IMR-90 (cell line): ENCODE measurements at regions not wholly inside any gene's neighbourhood (a gene's known extent, or its start where the extent isn't known, plus 50 kb on each side); places are given as distances from the start of the nearest gene placed in this dataset.

Experiments used
- ATAC-seq: fragments of 200-7000 bp; cut with Tn5 transposase; 2 replicates; pipeline ENCODE4 v1.9.1; 2020; ENCODE audit warnings: low read depth, mild to moderate bottlenecking, moderate library complexity
- BruUV-seq: library from RNA; stranded (reverse); fragments of 400-500 nt; replicated peaks from 2 replicates; lab custom pipeline; 2021; lab: Mats Ljungman, UMichigan
- CTCF ChIA-PET: fragments of 300-600 bp; formaldehyde crosslinking; extraction: SDS; loops from one replicate; lab custom pipeline; 2021; ENCODE audit warnings: antibody characterized with exemption; lab: Yijun Ruan, JAX
- POLR2A ChIA-PET: fragments of 300-600 bp; sonication (Branson Sonifier 250); formaldehyde crosslinking; loops from one replicate; lab custom pipeline; 2022; ENCODE audit warnings: antibody characterized with exemption; ENCODE audit not compliant: unreplicated experiment; lab: Charles Lee
- DNase-seq: peaks from one replicate; pipeline ENCODE4 v3.0.0; 2013
- H2AFZ ChIP-seq: replicated peaks from 2 replicates; pipeline ENCODE3; 2013; ENCODE audit warnings: low read length, mild to moderate bottlenecking; ENCODE audit not compliant: poor library complexity
- H2AK5ac ChIP-seq: 2 replicates; pipeline ENCODE4 v1.6.1; 2013; ENCODE audit warnings: low read depth, low read length, inconsistent platforms
- H2AK9ac ChIP-seq: replicated peaks from 2 replicates; pipeline ENCODE3; 2013; ENCODE audit warnings: mild to moderate bottlenecking, low read depth, low read length, moderate library complexity; ENCODE audit not compliant: poor library complexity
- H2BK120ac ChIP-seq: 2 replicates; pipeline ENCODE4 v1.6.1; 2013; ENCODE audit warnings: low read depth, low read length, inconsistent platforms
- H2BK15ac ChIP-seq: 3 replicates; pipeline ENCODE4 v1.6.1; 2013; ENCODE audit warnings: low read depth, low read length, inconsistent platforms
- H2BK20ac ChIP-seq: 2 replicates; pipeline ENCODE4 v1.6.1; 2013; ENCODE audit warnings: low read depth, mild to moderate bottlenecking, inconsistent platforms, low read length, moderate library complexity
- H2BK5ac ChIP-seq: 2 replicates; pipeline ENCODE4 v1.6.1; 2013; ENCODE audit warnings: mild to moderate bottlenecking, low read depth, low read length, inconsistent platforms; ENCODE audit not compliant: poor library complexity, severe bottlenecking
- H3K14ac ChIP-seq: replicated peaks from 2 replicates; pipeline ENCODE4 v1.6.1; 2013; ENCODE audit warnings: low read depth, low read length, inconsistent platforms
- H3K18ac ChIP-seq: 2 replicates; pipeline ENCODE4 v1.6.1; 2013; ENCODE audit warnings: low read depth, low read length, control low read depth
- H3K23ac ChIP-seq: 2 replicates; pipeline ENCODE4 v1.6.1; 2013; ENCODE audit warnings: low read depth, low read length, inconsistent platforms
- H3K27ac ChIP-seq: 2 replicates; pipeline ENCODE4 v1.5.1; 2013; ENCODE audit warnings: mild to moderate bottlenecking, control low read depth, low read length; ENCODE audit not compliant: insufficient read depth
- H3K27me3 ChIP-seq: 2 replicates; pipeline ENCODE4 v1.6.1; 2013; ENCODE audit warnings: low read length; ENCODE audit not compliant: control insufficient read depth, insufficient read depth
- H3K36me3 ChIP-seq: 2 replicates; pipeline ENCODE4 v1.6.1; 2013; ENCODE audit warnings: low read length, mixed read lengths; ENCODE audit not compliant: control insufficient read depth, insufficient read depth
- H3K4ac ChIP-seq: 2 replicates; pipeline ENCODE4 v1.6.1; 2013; ENCODE audit warnings: low read depth, low read length, inconsistent platforms
- H3K4me1 ChIP-seq: 2 replicates; pipeline ENCODE4 v1.6.1; 2013; ENCODE audit warnings: low read length, mixed read lengths; ENCODE audit not compliant: control insufficient read depth, insufficient read depth
- H3K4me2 ChIP-seq: 2 replicates; pipeline ENCODE4 v1.6.1; 2013; ENCODE audit warnings: low read depth, mild to moderate bottlenecking, control low read depth, low read length, moderate library complexity
- H3K4me3 ChIP-seq: 2 replicates; pipeline ENCODE4 v1.5.1; 2013; ENCODE audit warnings: low read depth, mild to moderate bottlenecking, control low read depth, low read length, moderate library complexity; ENCODE audit not compliant: insufficient read depth
- H3K56ac ChIP-seq: 2 replicates; pipeline ENCODE4 v1.6.1; 2013; ENCODE audit warnings: low read length, inconsistent platforms; ENCODE audit not compliant: insufficient read depth; ENCODE audit errors: extremely low read depth
- H3K79me1 ChIP-seq, 2 experiments: 2 replicates each; pipeline ENCODE4 v1.6.1; 2013; ENCODE audit warnings: low read length in 2 of 2, inconsistent platforms in 1 of 2, low read depth in 1 of 2
- H3K9ac ChIP-seq: 2 replicates; pipeline ENCODE4 v1.6.1; 2013; ENCODE audit warnings: low read depth, low read length, control low read depth
- H3K9me1 ChIP-seq: 2 replicates; pipeline ENCODE4 v1.6.1; 2013; ENCODE audit warnings: low read length, inconsistent platforms; ENCODE audit not compliant: insufficient read depth
- H3K9me3 ChIP-seq: 2 replicates; pipeline ENCODE4 v1.6.1; 2013; ENCODE audit warnings: low read length; ENCODE audit not compliant: control insufficient read depth, insufficient read depth
- H4K20me1 ChIP-seq: 2 replicates; pipeline ENCODE4 v1.6.1; 2013; ENCODE audit warnings: low read length, inconsistent platforms; ENCODE audit not compliant: insufficient read depth
- H4K5ac ChIP-seq: 2 replicates; pipeline ENCODE4 v1.6.1; 2013; ENCODE audit warnings: mild to moderate bottlenecking, low read depth, low read length, control low read depth
- H4K8ac ChIP-seq, 2 experiments: 2 replicates each; pipeline ENCODE4 v1.6.1; 2013; ENCODE audit warnings: low read depth in 2 of 2, low read length in 2 of 2, control low read depth in 1 of 2, inconsistent platforms in 1 of 2
- H4K91ac ChIP-seq: 2 replicates; pipeline ENCODE4 v1.6.1; 2013; ENCODE audit warnings: low read depth, low read length, inconsistent platforms; ENCODE audit not compliant: insufficient read depth
- BHLHE40 ChIP-seq: fragments of 150-350 bp; IDR thresholded peaks from 2 replicates; pipeline ENCODE4 v1.6.1; 2016; ENCODE audit warnings: mild to moderate bottlenecking, low read depth, low read length
- CEBPB ChIP-seq: IDR thresholded peaks from 2 replicates; pipeline ENCODE4 v1.6.1; 2012; ENCODE audit warnings: low read depth, low read length, improper control_type of control experiment
- CHD1 ChIP-seq: IDR thresholded peaks from 2 replicates; pipeline ENCODE4 v1.6.1; 2012; ENCODE audit warnings: low read depth, low read length, improper control_type of control experiment
- FOS ChIP-seq: fragments of 150-350 bp; IDR thresholded peaks from 2 replicates; pipeline ENCODE4 v1.6.1; 2016; ENCODE audit warnings: low read depth, low read length
- MAFK ChIP-seq: IDR thresholded peaks from 2 replicates; pipeline ENCODE4 v1.6.1; 2012; ENCODE audit warnings: low read depth, low read length, improper control_type of control experiment
- MAZ ChIP-seq: IDR thresholded peaks from 2 replicates; pipeline ENCODE4 v1.6.1; 2012; ENCODE audit warnings: low read depth, mild to moderate bottlenecking, low read length, improper control_type of control experiment, moderate library complexity, borderline replicate concordance
- NFE2L2 ChIP-seq: fragments of 150-350 bp; IDR thresholded peaks from 2 replicates; pipeline ENCODE4 v1.6.1; 2016; ENCODE audit warnings: low read depth, mild to moderate bottlenecking, low read length
- RAD21 ChIP-seq: IDR thresholded peaks from 2 replicates; pipeline ENCODE4 v1.6.1; 2012; ENCODE audit warnings: low read length, improper control_type of control experiment
- RFX5 ChIP-seq: IDR thresholded peaks from 2 replicates; pipeline ENCODE4 v1.8.0; 2012; ENCODE audit warnings: low read depth, mild to moderate bottlenecking, low read length, moderate library complexity
- WGBS, 2 experiments: methylation state at CpG; one replicate each; pipeline versions ENCODE4 v1.1.5 to v1.1.7; 2013; ENCODE audit warnings: missing lambda C conversion rate in 2 of 2; ENCODE audit not compliant: insufficient read length in 1 of 2; ENCODE audit errors: extremely low coverage in 2 of 2; 5-methylcytosine and 5-hydroxymethylcytosine counted together
- dilution Hi-C: fragments of 300-500 bp; cut with HindIII; formaldehyde crosslinking; loops from one replicate; pipeline ENCODE4 v1.14.3; 2018; ENCODE audit warnings: low sequenced_read_pairs; ENCODE audit not compliant: unreplicated experiment
- in situ Hi-C: fragments of 300-500 bp; cut with MboI; formaldehyde crosslinking; loops from 3 replicates; pipeline ENCODE4 v1.14.3; 2019; ENCODE audit warnings: low sequenced_read_pairs, inconsistent platforms, mixed read lengths
- intact Hi-C: fragments of 100-400 bp; cut with micrococcal nuclease; formaldehyde crosslinking; loops from 2 replicates; pipeline ENCODE4 v1.10.0; 2022
- TF ChIP-seq, protein P1 (sequence below): fragments of 150-350 bp; IDR thresholded peaks from 2 replicates; pipeline ENCODE4 v1.6.1; 2017; ENCODE audit warnings: mild to moderate bottlenecking, antibody characterized with exemption, low read length, low read depth
- TF ChIP-seq, protein P2 (sequence below): fragments of 150-350 bp; IDR thresholded peaks from 2 replicates; pipeline ENCODE4 v1.6.1; 2016; ENCODE audit warnings: low read depth, mild to moderate bottlenecking, low read length, moderate library complexity, borderline replicate concordance
- TF ChIP-seq, protein P3 (sequence below): conservative IDR thresholded peaks from 2 replicates; pipeline ENCODE4 v1.5.1; 2012; ENCODE audit warnings: mild to moderate bottlenecking, low read depth, low read length, improper control_type of control experiment

DNA sequence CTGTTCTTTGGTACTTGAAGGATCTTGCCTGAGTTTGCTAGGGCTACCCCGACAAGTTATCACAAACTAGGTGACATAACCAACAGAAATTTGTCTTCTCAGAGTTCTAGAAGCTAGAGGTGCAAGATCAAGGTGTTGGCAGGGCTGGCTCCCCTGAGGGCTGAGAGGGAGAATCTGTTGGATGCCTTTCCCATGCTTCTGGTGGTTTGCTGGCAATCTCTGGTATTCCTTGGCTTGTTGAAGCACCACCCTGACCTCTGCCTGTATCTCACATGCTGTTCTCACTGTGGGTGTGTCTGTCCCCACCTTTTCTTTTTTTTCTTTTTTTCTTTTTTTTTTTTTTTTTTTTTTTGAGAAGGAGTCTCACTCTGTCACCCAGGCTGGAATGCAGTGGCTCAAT, 81.2 kb downstream of the VCPKMT start:
- intact Hi-C loops, result no loop called here
- H2AFZ ChIP-seq, result no peak overlapping the region
- no peak overlapping the region for H3K18ac ChIP-seq
- ATAC-seq (no peak), DNase-seq (no peak)
- in situ Hi-C loops, result no loop called here
- H2AK9ac ChIP-seq, result no peak overlapping the region
- H4K5ac ChIP-seq, result no peak overlapping the region
- H2BK15ac ChIP-seq, result no peak overlapping the region
- no peak overlapping the region for H3K4me2 ChIP-seq
- H3K9me1 ChIP-seq, result peaks cover 16% of the 10 kb centered on the region
- H3K9ac ChIP-seq, result no peak overlapping the region
- TF ChIP-seq RFX5 (no peak), MAFK (no peak), CEBPB (no peak), RAD21 (no peak), CHD1 (no peak), NFE2L2 (no peak), FOS (no peak), MAZ (no peak), BHLHE40 (no peak)
- TF ChIP-seq, protein P1, sequence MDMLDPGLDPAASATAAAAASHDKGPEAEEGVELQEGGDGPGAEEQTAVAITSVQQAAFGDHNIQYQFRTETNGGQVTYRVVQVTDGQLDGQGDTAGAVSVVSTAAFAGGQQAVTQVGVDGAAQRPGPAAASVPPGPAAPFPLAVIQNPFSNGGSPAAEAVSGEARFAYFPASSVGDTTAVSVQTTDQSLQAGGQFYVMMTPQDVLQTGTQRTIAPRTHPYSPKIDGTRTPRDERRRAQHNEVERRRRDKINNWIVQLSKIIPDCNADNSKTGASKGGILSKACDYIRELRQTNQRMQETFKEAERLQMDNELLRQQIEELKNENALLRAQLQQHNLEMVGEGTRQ, result no peak
- TF ChIP-seq, protein P2, sequence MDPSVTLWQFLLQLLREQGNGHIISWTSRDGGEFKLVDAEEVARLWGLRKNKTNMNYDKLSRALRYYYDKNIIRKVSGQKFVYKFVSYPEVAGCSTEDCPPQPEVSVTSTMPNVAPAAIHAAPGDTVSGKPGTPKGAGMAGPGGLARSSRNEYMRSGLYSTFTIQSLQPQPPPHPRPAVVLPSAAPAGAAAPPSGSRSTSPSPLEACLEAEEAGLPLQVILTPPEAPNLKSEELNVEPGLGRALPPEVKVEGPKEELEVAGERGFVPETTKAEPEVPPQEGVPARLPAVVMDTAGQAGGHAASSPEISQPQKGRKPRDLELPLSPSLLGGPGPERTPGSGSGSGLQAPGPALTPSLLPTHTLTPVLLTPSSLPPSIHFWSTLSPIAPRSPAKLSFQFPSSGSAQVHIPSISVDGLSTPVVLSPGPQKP, result no peak
- TF ChIP-seq, protein P3, sequence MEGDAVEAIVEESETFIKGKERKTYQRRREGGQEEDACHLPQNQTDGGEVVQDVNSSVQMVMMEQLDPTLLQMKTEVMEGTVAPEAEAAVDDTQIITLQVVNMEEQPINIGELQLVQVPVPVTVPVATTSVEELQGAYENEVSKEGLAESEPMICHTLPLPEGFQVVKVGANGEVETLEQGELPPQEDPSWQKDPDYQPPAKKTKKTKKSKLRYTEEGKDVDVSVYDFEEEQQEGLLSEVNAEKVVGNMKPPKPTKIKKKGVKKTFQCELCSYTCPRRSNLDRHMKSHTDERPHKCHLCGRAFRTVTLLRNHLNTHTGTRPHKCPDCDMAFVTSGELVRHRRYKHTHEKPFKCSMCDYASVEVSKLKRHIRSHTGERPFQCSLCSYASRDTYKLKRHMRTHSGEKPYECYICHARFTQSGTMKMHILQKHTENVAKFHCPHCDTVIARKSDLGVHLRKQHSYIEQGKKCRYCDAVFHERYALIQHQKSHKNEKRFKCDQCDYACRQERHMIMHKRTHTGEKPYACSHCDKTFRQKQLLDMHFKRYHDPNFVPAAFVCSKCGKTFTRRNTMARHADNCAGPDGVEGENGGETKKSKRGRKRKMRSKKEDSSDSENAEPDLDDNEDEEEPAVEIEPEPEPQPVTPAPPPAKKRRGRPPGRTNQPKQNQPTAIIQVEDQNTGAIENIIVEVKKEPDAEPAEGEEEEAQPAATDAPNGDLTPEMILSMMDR, result no peak
- BruUV-seq, result no TSS peak
- no peak overlapping the region for H3K4ac ChIP-seq
- peaks cover 25% of the 10 kb centered on the region for H3K4me1 ChIP-seq
- H3K27ac ChIP-seq, result no peak overlapping the region
- no peak overlapping the region for H2BK20ac ChIP-seq
- H3K14ac ChIP-seq, result no peak overlapping the region; the same call in 1 of the 2 replicates
- POLR2A ChIA-PET, result no interaction called here
- H4K8ac ChIP-seq, result no peak overlapping the region
- no peak overlapping the region for H2BK120ac ChIP-seq
- WGBS, 2 experiments, result no CpG with 5 or more reads among the region's 1 CpG
- no peak overlapping the region for H4K91ac ChIP-seq
- H3K36me3 ChIP-seq, result no peaks in the 10 kb centered on the region
- peaks cover 0 to 8% of the 10 kb centered on the region in 2 experiments; a peak in 2 of 4 replicates for H3K79me1 ChIP-seq
- no peaks in the 10 kb centered on the region for H3K9me3 ChIP-seq
- no peak overlapping the region for H3K56ac ChIP-seq
- H2AK5ac ChIP-seq, result no peak overlapping the region
- no peak overlapping the region for H2BK5ac ChIP-seq
- peaks cover 4% of the 10 kb centered on the region; the same call in 1 of the 2 replicates for H4K20me1 ChIP-seq
- no peak overlapping the region for H3K23ac ChIP-seq
- CTCF ChIA-PET, result no interaction called here
- H3K27me3 ChIP-seq, result no peaks in the 10 kb centered on the region
- dilution Hi-C loops, result no loop called here
- H3K4me3 ChIP-seq, result no peak overlapping the region
